GM19372 (cell line): ENCODE measurements at regions not wholly inside any gene's neighbourhood (a gene's known extent, or its start where the extent isn't known, plus 50 kb on each side); places are given as distances from the start of the nearest gene placed in this dataset.
A peak's percentile ranks its signal among the peaks of the same experiment; 100 is the strongest.

Experiments used
- ATAC-seq: cut with Tn5 transposase; IDR thresholded peaks from one replicate; pipeline ENCODE4 v1.9.1; 2021; ENCODE audit warnings: mild to moderate bottlenecking, low read depth, moderate library complexity; ENCODE audit not compliant: unreplicated experiment

GRCh38 chr2:6224267-6224666 lies 532.1 kb downstream of the SOX11 start:
- ATAC-seq: no peak

GRCh38 chr2:6228251-6228650 lies 536.1 kb downstream of the SOX11 start:
- ATAC-seq: no peak

GRCh38 chr2:6231166-6231565 lies 539.0 kb downstream of the SOX11 start:
- no peak for ATAC-seq

- ATAC-seq: no peak
Measured at GRCh38 chr2:6233993-6234392, 541.8 kb downstream of the SOX11 start.

GRCh38 chr2:6234702-6235101 lies 542.5 kb downstream of the SOX11 start:
- no peak for ATAC-seq

- no peak for ATAC-seq
Measured at GRCh38 chr2:6236317-6236716, 544.1 kb downstream of the SOX11 start.

GRCh38 chr2:6237039-6237660 lies 545.0 kb downstream of the SOX11 start:
- no peak for ATAC-seq

GRCh38 chr2:6249557-6249956 lies 557.4 kb downstream of the SOX11 start:
- no peak for ATAC-seq

- ATAC-seq: no peak
Measured at GRCh38 chr2:6254441-6254840, 562.3 kb downstream of the SOX11 start.

- ATAC-seq: no peak
Measured at GRCh38 chr2:6264198-6264597, 572.0 kb downstream of the SOX11 start.

- no peak for ATAC-seq
Measured at GRCh38 chr2:6281524-6281923, 584.2 kb downstream of the CMPK2 start.

- no peak for ATAC-seq
Measured at GRCh38 chr2:6283259-6283658, 582.4 kb downstream of the CMPK2 start.

GRCh38 chr2:6287406-6287805 lies 578.3 kb downstream of the CMPK2 start:
- ATAC-seq: no peak

GRCh38 chr2:6288791-6289190 lies 576.9 kb downstream of the CMPK2 start:
- ATAC-seq: no peak

- ATAC-seq: no peak
Measured at GRCh38 chr2:6290217-6291015, 575.3 kb downstream of the CMPK2 start.

- no peak for ATAC-seq
Measured at GRCh38 chr2:6294791-6295190, 570.9 kb downstream of the CMPK2 start.

- ATAC-seq: no peak
Measured at GRCh38 chr2:6297238-6297637, 568.5 kb downstream of the CMPK2 start.

- no peak for ATAC-seq
Measured at GRCh38 chr2:6301426-6301825, 564.3 kb downstream of the CMPK2 start.

- no peak for ATAC-seq
Measured at GRCh38 chr2:6308986-6309385, 556.7 kb downstream of the CMPK2 start.

- peak; percentile 64 for ATAC-seq
Measured at GRCh38 chr2:6309415-6310255, 556.1 kb downstream of the CMPK2 start.
